Upper lobe of left lung (tissue), 6 donors: ENCODE measurements at regions not wholly inside any gene's neighbourhood (a gene's known extent, or its start where the extent isn't known, plus 50 kb on each side); places are given as distances from the start of the nearest gene placed in this dataset.
A peak's percentile ranks its signal among the peaks of the same experiment; 100 is the strongest.

Source experiments
- ATAC-seq, 2 donors: fragments of 200-7000 bp; cut with Tn5 transposase; one replicate each; pipeline ENCODE4 v1.9.1; 2022; ENCODE audit warnings: mild to moderate bottlenecking in 2 of 2, moderate library complexity in 2 of 2; ENCODE audit not compliant: low FRiP score in 2 of 2
- DNase-seq, 2 donors: peaks; one replicate each; pipeline ENCODE4 v3.0.0-alpha.2; 2019 to 2020
- H3K27ac ChIP-seq, 4 donors: fragments of 200-600 bp; sonication (generic); one replicate each; pipeline ENCODE4 v1.5.1; 2016 to 2019
- H3K27me3 ChIP-seq, 4 donors: fragments of 200-600 bp; sonication (generic); one replicate each; pipeline ENCODE4 v1.5.1; 2017 to 2019
- H3K36me3 ChIP-seq, 4 donors: fragments of 200-600 bp; sonication (generic); one replicate each; pipeline ENCODE4 v1.5.1; 2016 to 2019
- H3K4me1 ChIP-seq, 4 donors: fragments of 200-600 bp; sonication (generic); one replicate each; pipeline ENCODE4 v1.5.1; 2018 to 2019
- H3K4me3 ChIP-seq, 4 donors: fragments of 200-600 bp; sonication (generic); one replicate each; pipeline ENCODE4 v1.5.1; 2017 to 2019; ENCODE audit warnings: mild to moderate bottlenecking in 2 of 4, moderate library complexity in 1 of 4
- H3K9me3 ChIP-seq, 4 donors: fragments of 200-600 bp; sonication (generic); one replicate each; pipeline ENCODE4 v1.5.1; 2018 to 2019
- EP300 ChIP-seq, 4 donors: sonication (generic); formaldehyde crosslinking; IDR thresholded peaks; one replicate each; pipeline ENCODE4 v1.5.1; 2017; ENCODE audit warnings: antibody characterized with exemption in 4 of 4, control low read depth in 2 of 4
- POLR2A ChIP-seq, 4 donors: fragments of 450-650 bp; IDR thresholded peaks; one replicate each; pipeline ENCODE4 v1.5.1; 2016 to 2017; ENCODE audit warnings: antibody characterized with exemption in 4 of 4, mild to moderate bottlenecking in 2 of 4
- POLR2AphosphoS5 ChIP-seq, 2 donors: sonication (generic); formaldehyde crosslinking; IDR thresholded peaks; one replicate each; pipeline ENCODE4 v1.5.1; 2017; ENCODE audit warnings: antibody characterized with exemption in 2 of 2
- WGBS, 2 donors: methylation state at CpG; one replicate each; pipeline ENCODE4 v1.1.5; 2017 to 2018; 5-methylcytosine and 5-hydroxymethylcytosine counted together
- TF ChIP-seq, protein P1 (sequence below), 6 experiments: fragments of 450-650 bp in 4 of 6; fragments of 200-600 bp in 2 of 6; sonication (generic) in 2 of 6; IDR thresholded peaks; one replicate each; pipeline ENCODE4 v1.5.1; 2016 to 2019; ENCODE audit warnings: antibody characterized with exemption in 6 of 6
- donor health status: DM: no; HTN: no; CAD: no; lungs with moderate emphysema.
- donor health status: DM: no; HTN: yes; CAD: no; lungs with severe emphysema.

GRCh38 chr15:62571072-62571471 is 406.0 kb upstream of the C2CD4B start:
- H3K36me3 ChIP-seq = no peaks in the 10 kb centered on the region
- H3K4me3 ChIP-seq = no peak overlapping the region
- H3K9me3 ChIP-seq = no peaks in the 10 kb centered on the region
- no peaks in the 10 kb centered on the region for H3K27me3 ChIP-seq
- TF ChIP-seq, protein P1, sequence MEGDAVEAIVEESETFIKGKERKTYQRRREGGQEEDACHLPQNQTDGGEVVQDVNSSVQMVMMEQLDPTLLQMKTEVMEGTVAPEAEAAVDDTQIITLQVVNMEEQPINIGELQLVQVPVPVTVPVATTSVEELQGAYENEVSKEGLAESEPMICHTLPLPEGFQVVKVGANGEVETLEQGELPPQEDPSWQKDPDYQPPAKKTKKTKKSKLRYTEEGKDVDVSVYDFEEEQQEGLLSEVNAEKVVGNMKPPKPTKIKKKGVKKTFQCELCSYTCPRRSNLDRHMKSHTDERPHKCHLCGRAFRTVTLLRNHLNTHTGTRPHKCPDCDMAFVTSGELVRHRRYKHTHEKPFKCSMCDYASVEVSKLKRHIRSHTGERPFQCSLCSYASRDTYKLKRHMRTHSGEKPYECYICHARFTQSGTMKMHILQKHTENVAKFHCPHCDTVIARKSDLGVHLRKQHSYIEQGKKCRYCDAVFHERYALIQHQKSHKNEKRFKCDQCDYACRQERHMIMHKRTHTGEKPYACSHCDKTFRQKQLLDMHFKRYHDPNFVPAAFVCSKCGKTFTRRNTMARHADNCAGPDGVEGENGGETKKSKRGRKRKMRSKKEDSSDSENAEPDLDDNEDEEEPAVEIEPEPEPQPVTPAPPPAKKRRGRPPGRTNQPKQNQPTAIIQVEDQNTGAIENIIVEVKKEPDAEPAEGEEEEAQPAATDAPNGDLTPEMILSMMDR (IDR thresholded peaks at IDR 0.05) = no peak
- TF ChIP-seq POLR2A (IDR thresholded peaks at IDR 0.05) (no peak), POLR2AphosphoS5 (IDR thresholded peaks at IDR 0.05) (no peak), EP300 (IDR thresholded peaks at IDR 0.05) (no peak)
- no peak for DNase-seq
- ATAC-seq = no peak
- WGBS, 2 donors = 92 to 96% methylated on average over 7 of the region's 7 CpGs
- H3K27ac ChIP-seq = no peak overlapping the region
- H3K4me1 ChIP-seq = peaks cover 0 to 16% (median 4%) of the 10 kb centered on the region in 4 donors

- ATAC-seq (no peak), DNase-seq (peak in 1 of 2 donors; percentile 36)
- H3K27me3 ChIP-seq = no peaks in the 10 kb centered on the region
- no peaks in the 10 kb centered on the region for H3K36me3 ChIP-seq
- no peak overlapping the region for H3K4me3 ChIP-seq
- peaks cover 0 to 16% (median 4%) of the 10 kb centered on the region in 4 donors for H3K4me1 ChIP-seq
- WGBS, 2 donors = 90 to 96% methylated on average over 7 of the region's 7 CpGs
- H3K27ac ChIP-seq = no peak overlapping the region
- TF ChIP-seq, protein P1 (IDR thresholded peaks at IDR 0.05) = no peak
- TF ChIP-seq POLR2A (IDR thresholded peaks at IDR 0.05) = no peak
- H3K9me3 ChIP-seq = no peaks in the 10 kb centered on the region
Observed at GRCh38 chr15:62572797-62573196, 407.7 kb upstream of the C2CD4B start.

DNA sequence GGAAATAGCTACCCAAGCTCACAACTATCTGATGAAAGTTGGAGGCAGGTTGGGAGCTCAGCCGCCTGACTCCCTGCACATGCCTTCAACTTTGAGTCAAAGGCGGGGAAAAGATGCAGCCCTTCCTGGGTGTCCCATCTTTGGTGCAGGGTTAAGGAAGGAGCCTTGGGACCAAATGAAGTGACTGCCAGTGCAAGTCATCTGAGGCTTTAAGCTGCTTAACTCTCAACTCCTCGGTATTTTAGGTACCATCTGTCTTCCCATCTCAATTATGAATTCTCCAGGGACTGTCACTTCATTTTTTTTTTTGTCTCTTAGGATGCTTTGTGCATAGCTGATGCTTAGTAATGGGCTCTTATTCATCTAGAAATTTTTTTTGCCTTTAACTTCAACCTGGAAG is 408.8 kb upstream of the C2CD4B start:
- H3K4me3 ChIP-seq = no peak overlapping the region
- no peaks in the 10 kb centered on the region for H3K27me3 ChIP-seq
- TF ChIP-seq EP300 (IDR thresholded peaks at IDR 0.05) (no peak), POLR2AphosphoS5 (IDR thresholded peaks at IDR 0.05) (no peak), POLR2A (IDR thresholded peaks at IDR 0.05) (no peak)
- TF ChIP-seq, protein P1 (IDR thresholded peaks at IDR 0.05) = no peak
- H3K9me3 ChIP-seq = no peaks in the 10 kb centered on the region
- no peak for ATAC-seq
- H3K36me3 ChIP-seq = no peaks in the 10 kb centered on the region
- no peak overlapping the region for H3K27ac ChIP-seq
- DNase-seq = no peak
- peaks cover 0 to 16% (median 4%) of the 10 kb centered on the region in 4 donors for H3K4me1 ChIP-seq
- 89 to 92% methylated on average over 3 of the region's 3 CpGs for WGBS, 2 donors

- H3K9me3 ChIP-seq = no peaks in the 10 kb centered on the region
- H3K4me3 ChIP-seq = no peak overlapping the region
- H3K27me3 ChIP-seq = no peaks in the 10 kb centered on the region
- TF ChIP-seq POLR2A (IDR thresholded peaks at IDR 0.05) (no peak), POLR2AphosphoS5 (IDR thresholded peaks at IDR 0.05) (no peak), EP300 (IDR thresholded peaks at IDR 0.05) (no peak)
- TF ChIP-seq, protein P1 (IDR thresholded peaks at IDR 0.05) = no peak
- no peak overlapping the region for H3K27ac ChIP-seq
- DNase-seq (no peak), ATAC-seq (no peak)
- no peaks in the 10 kb centered on the region for H3K36me3 ChIP-seq
- 81 to 92% methylated on average over 6 of the region's 6 CpGs for WGBS, 2 donors
- no peaks in the 10 kb centered on the region for H3K4me1 ChIP-seq
Observed at GRCh38 chr15:62578546-62578945, 413.5 kb upstream of the C2CD4B start.

GRCh38 chr15:62578960-62579359 is 413.9 kb upstream of the C2CD4B start:
- Histone ChIP-seq H3K4me3 (no peak overlapping the region), H3K36me3 (no peaks in the 10 kb centered on the region), H3K27me3 (no peaks in the 10 kb centered on the region), H3K27ac (no peak overlapping the region), H3K4me1 (no peaks in the 10 kb centered on the region), H3K9me3 (no peaks in the 10 kb centered on the region)
- DNase-seq (no peak), ATAC-seq (no peak)
- WGBS, 2 donors = 67 to 81% methylated on average over 1 of the region's 1 CpG
- TF ChIP-seq POLR2AphosphoS5 (IDR thresholded peaks at IDR 0.05) (no peak), EP300 (IDR thresholded peaks at IDR 0.05) (no peak), POLR2A (IDR thresholded peaks at IDR 0.05) (no peak)
- TF ChIP-seq, protein P1 (IDR thresholded peaks at IDR 0.05) = no peak
